NCI-H2029 treated with DMSO at 0.1 percent for 48 hours (cell line): ENCODE measurements at regions not wholly inside any gene's neighbourhood (a gene's known extent, or its start where the extent isn't known, plus 50 kb on each side); places are given as distances from the start of the nearest gene placed in this dataset.
"Not testable (repeated sequence)": the region's sequence is repeated elsewhere in the genome, so short reads cannot be mapped to it uniquely, and the experiment has no call there.

ENCODE experiments used
- DNase-seq: peaks from one replicate; lab custom pipeline; 2025; lab: John Stamatoyannopoulos, UW

- no peak for DNase-seq
These were observed 543.7 kb upstream of the RAG2 start for GRCh38 chr11:37141707-37142106.

- DNase-seq: not testable (repeated sequence)
These were observed 537.6 kb upstream of the RAG2 start for GRCh38 chr11:37135606-37136005.

GRCh38 chr11:37134637-37135036 lies 536.6 kb upstream of the RAG2 start:
- DNase-seq: no peak

DNA sequence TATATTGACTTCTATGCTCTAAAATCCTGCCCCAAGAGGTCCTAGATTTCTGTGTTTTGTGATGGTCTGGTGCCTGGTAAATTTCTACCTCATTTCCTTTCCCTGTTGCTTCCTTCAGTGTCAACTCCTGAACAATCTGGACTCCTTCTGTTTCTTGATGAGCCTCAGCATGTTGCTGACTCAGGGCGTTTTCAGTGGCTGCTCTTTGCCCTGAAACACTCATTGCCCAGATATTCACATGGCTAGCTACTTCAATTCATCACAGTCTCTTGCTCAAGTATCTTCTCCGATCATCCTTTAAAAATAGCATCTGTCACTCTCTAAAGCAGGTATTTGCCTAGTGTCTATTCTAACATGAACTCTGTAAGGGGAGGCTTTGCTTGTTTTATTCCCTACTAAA lies 526.3 kb upstream of the RAG2 start:
- no peak for DNase-seq

- no peak for DNase-seq
These were observed 517.9 kb upstream of the RAG2 start for GRCh38 chr11:37115963-37116362.

- DNase-seq: no peak
These were observed 512.3 kb upstream of the RAG2 start for GRCh38 chr11:37110385-37110784.

- no peak for DNase-seq
These were observed 511.2 kb upstream of the RAG2 start for GRCh38 chr11:37109286-37109585.

DNA sequence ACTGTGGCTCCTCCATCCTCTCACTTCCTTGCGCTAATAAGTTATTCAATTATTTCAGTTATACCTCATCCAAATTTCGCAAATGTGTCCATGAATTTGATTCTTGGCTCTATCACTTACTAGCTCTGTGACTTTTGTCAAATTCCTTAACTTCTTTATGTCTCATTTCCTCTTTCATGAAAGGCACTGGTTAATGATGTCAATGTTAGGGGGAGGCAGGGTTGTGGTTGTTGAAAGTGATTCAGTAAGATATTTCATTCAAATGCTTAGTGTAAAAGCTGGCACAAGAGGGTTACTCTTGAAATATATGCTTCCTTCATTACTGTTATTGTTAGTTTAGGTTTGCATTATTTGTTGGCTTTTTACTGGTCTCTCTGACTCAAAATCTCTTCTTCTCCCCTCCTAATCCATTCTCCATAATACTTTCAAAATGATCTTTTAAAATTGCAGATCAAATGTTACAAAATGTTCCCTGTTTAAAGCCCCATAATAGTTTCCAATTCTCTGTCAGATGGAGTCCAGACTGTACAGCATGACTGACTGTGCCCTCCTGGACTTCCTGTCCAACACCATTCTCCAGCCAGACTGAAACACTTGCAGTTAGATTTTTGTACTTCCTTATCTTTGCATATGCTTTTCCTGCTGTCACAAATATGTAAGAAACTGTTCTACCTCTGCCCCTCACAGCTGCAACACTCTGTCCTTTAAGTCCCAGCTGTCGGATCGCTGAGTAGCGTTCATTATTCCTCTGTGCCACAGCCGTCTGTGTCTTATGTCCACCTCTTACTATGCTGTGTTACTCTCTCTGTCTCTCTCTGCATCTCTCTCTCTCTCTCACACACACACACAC lies 510.6 kb upstream of the RAG2 start:
- no peak for DNase-seq

- DNase-seq: no peak
These were observed 509.8 kb upstream of the RAG2 start for GRCh38 chr11:37107831-37108230.

GRCh38 chr11:37107415-37107814 lies 509.4 kb upstream of the RAG2 start:
- DNase-seq: no peak

- no peak for DNase-seq
These were observed 507.4 kb upstream of the RAG2 start for GRCh38 chr11:37105427-37105826.

DNA sequence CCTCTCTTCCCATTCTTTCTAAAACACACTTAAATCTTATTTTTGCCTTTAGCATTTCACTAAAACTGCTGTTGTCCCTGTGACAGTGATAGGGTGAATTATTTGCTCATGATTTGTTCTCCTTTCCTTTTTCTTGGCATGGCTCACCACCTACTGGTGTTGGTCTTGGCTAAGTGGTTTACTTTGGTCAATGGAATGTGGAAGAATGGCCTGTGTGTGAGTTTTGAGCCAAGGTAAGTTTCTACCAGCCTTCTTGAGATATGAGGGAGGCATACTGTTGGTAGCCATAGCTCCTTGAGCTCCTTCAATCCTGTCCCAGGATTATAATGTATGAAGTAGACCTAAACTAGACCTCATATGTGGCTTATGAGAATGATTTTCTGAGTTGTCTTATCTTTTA lies 506.3 kb upstream of the RAG2 start:
- no peak for DNase-seq

DNA sequence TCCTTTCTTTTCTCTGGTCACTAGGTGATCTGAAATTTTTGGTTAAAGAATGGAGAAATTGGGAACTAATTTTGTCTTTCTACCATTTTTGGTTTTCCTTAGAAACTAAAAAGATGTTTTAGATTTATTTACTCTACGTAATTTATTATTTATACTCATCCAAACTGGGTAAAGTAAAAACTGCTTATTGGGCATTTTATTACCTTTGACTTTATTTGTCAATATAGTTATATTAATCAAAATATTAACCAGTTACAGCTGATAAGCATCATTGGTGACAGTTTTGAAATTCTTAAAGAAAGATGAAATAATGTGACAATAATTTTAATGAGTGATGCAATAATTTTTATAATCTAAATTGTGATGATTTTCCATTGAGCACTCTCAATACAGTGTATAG lies 502.0 kb upstream of the RAG2 start:
- no peak for DNase-seq

GRCh38 chr11:37092487-37092886 lies 494.5 kb upstream of the RAG2 start:
- DNase-seq: no peak

DNA sequence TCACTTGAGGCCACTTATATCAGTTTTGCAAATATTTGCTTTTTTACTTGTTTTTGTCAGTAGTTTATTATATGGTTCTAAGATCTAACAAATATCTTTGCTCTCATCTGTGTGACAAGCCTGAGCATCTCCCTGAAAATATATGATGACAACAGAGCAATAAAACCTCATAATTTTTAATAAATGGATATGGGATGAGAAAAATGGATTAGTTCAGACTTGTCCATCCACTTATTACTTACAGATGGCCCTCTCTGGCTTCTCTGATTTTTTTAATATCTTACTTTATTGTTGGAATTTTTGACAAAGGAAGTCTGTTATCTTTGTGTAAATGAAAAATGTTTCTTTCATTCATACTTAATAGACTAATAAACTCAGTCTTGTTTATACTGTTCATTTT lies 491.4 kb upstream of the RAG2 start:
- no peak for DNase-seq

- no peak for DNase-seq
These were observed 490.5 kb upstream of the RAG2 start for GRCh38 chr11:37088573-37088910.

DNA sequence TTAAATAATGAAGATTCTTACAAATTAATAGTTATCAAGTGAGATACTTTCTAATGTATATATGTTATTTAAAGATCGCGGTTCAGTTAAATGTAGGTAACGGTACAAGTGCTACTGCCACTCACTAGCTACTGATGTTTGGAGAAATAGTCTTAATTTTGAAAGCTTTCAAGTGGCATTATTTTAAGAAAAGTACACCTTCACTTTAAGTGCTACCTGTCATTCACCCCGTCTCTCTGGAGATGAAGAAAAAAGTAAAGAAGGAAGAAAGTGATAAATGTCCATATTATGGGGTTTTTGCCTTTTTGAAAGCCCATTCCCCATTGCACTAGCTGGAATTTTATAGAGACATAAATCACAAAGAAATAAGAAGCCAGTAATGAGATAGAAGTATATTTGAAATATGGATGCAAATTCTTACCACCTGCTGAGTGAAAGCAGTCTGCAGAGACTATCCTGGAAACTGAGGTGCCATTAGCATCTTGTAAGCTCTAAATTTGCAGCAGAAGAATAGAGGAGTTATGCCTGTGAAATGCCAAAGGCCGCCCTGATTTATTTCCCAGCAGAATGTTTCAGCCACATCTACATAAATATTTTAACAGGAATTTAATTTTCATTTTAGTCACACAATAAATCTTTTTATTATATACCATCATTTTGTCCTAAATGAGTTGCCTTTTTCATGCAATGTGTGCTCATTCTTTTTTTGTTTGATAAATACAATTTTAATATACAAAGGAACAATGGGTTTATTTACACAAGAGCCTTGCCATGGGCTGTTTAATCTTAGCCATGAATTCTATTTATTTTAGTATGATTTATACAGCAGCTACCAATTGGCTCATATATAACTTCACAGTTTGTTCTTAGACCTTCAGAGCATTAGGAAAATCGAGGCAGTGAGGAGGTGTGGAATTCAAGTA lies 489.9 kb upstream of the RAG2 start:
- DNase-seq: no peak

GRCh38 chr11:37078521-37078920 lies 480.5 kb upstream of the RAG2 start:
- DNase-seq: no peak

- DNase-seq: no peak
These were observed 478.8 kb upstream of the RAG2 start for GRCh38 chr11:37076866-37077265.

DNA sequence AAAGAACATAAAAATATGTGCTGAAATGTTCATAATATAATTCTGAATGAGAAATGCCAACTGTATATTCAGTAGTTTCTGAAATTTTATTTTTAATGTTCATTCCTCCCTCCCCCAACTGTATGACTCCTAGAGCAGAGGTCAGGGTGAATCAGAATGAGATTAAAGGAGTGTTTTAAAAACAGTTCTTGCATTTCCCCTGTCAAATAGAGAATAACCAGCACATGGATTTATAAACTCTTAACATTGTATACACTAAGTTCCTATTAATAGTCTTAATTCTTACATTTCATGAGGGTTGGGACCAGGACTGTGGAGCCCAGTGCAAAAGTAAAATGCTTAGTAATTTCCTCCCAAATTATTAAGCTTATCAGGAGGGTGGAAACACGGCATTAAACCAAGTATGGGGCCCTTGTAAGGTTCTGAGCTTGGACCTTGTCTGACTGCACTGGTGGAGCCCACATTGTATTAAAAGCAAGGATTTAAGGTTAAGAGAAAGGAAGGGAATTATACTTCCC lies 474.6 kb upstream of the RAG2 start:
- no peak for DNase-seq

DNA sequence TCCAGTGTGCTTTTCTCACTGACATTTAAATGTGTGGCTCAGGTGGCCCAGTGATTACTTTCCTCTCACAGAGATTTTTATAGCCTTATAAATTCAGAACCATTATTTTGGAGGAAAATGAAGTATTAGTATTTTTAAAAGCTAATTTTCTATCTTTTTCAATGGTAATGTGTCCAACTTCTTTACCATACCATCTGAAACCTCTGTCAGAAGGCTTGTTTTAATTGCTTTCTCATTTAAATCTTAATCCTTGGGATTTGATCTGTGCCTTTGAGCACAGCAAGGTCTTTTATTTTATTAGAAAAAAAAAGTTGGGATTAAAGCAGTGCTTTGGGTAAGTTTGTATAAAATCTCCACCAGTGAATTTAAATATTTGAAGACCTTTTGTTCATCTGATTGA lies 452.3 kb upstream of the RAG2 start:
- DNase-seq: no peak

- no peak for DNase-seq
These were observed 442.9 kb upstream of the RAG2 start for GRCh38 chr11:37040921-37041320.

GRCh38 chr11:37038911-37039310 lies 440.9 kb upstream of the RAG2 start:
- DNase-seq: no peak
